ENCODE measurements at regions not wholly inside any gene's neighbourhood (a gene's known extent, or its start where the extent isn't known, plus 50 kb on each side); places are given as distances from the start of the nearest gene placed in this dataset.

- TF ChIP-seq, protein P1, sequence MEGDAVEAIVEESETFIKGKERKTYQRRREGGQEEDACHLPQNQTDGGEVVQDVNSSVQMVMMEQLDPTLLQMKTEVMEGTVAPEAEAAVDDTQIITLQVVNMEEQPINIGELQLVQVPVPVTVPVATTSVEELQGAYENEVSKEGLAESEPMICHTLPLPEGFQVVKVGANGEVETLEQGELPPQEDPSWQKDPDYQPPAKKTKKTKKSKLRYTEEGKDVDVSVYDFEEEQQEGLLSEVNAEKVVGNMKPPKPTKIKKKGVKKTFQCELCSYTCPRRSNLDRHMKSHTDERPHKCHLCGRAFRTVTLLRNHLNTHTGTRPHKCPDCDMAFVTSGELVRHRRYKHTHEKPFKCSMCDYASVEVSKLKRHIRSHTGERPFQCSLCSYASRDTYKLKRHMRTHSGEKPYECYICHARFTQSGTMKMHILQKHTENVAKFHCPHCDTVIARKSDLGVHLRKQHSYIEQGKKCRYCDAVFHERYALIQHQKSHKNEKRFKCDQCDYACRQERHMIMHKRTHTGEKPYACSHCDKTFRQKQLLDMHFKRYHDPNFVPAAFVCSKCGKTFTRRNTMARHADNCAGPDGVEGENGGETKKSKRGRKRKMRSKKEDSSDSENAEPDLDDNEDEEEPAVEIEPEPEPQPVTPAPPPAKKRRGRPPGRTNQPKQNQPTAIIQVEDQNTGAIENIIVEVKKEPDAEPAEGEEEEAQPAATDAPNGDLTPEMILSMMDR (IDR thresholded peaks at IDR 0.05 in 4 of 5, conservative IDR thresholded peaks at IDR 0.05 in 1 of 5), result no peak
- TF ChIP-seq POLR2A (IDR thresholded peaks at IDR 0.05), result no peak
These were observed 689.5 kb upstream of the NCAM2 start for GRCh38 chr21:20308586-20309315.

All from gastrocnemius medialis (tissue), 4 donors.